ENCODE measurements at regions not wholly inside any gene's neighbourhood (a gene's known extent, or its start where the extent isn't known, plus 50 kb on each side); places are given as distances from the start of the nearest gene placed in this dataset.
A peak's percentile ranks its signal among the peaks of the same experiment; 100 is the strongest.
"Not testable (repeated sequence)": the region's sequence is repeated elsewhere in the genome, so short reads cannot be mapped to it uniquely, and the experiment has no call there.

GRCh38 chr2:236643480-236643879, 73.9 kb downstream of the ACKR3 start:
- no peak for TF ChIP-seq POLR2A (IDR thresholded peaks at IDR 0.05; ENCODE audit: low read depth, low read length)
- no peak for DNase-seq (ENCODE audit: insufficient read length, low spot score)
- no peak for FAIRE-seq

GRCh38 chr2:236644067-236644466, 74.4 kb downstream of the ACKR3 start:
- DNase-seq (ENCODE audit: insufficient read length, low spot score): no peak
- TF ChIP-seq POLR2A (IDR thresholded peaks at IDR 0.05; ENCODE audit: low read depth, low read length): no peak
- no peak for FAIRE-seq

GRCh38 chr2:236644502-236644911, 74.9 kb downstream of the ACKR3 start:
- TF ChIP-seq POLR2A (IDR thresholded peaks at IDR 0.05; ENCODE audit: low read depth, low read length): no peak
- FAIRE-seq (no peak), DNase-seq (ENCODE audit: insufficient read length, low spot score) (no peak)

GRCh38 chr2:236645141-236645540, 75.5 kb downstream of the ACKR3 start:
- FAIRE-seq: not testable (repeated sequence)

GRCh38 chr2:236646441-236646840, 76.8 kb downstream of the ACKR3 start:
- TF ChIP-seq POLR2A (IDR thresholded peaks at IDR 0.05; ENCODE audit: low read depth, low read length): no peak
- no peak for FAIRE-seq
- DNase-seq (ENCODE audit: insufficient read length, low spot score): no peak

More at GRCh38 chr2:236645141-236645540, 75.5 kb downstream of the ACKR3 start:
- DNase-seq (ENCODE audit: insufficient read length, low spot score): not testable (repeated sequence)

GRCh38 chr2:236646871-236647270, 77.2 kb downstream of the ACKR3 start:
- no peak for TF ChIP-seq POLR2A (IDR thresholded peaks at IDR 0.05; ENCODE audit: low read depth, low read length)
- FAIRE-seq (no peak), DNase-seq (ENCODE audit: insufficient read length, low spot score) (no peak)

- FAIRE-seq (no peak), DNase-seq (ENCODE audit: insufficient read length, low spot score) (no peak)
These were observed 78.0 kb downstream of the ACKR3 start for GRCh38 chr2:236647621-236648020.

GRCh38 chr2:236653863-236654262, 84.2 kb downstream of the ACKR3 start:
- FAIRE-seq (no peak), DNase-seq (ENCODE audit: insufficient read length, low spot score) (no peak)
- no peak for TF ChIP-seq POLR2A (IDR thresholded peaks at IDR 0.05; ENCODE audit: low read depth, low read length)

More at GRCh38 chr2:236647621-236648020, 78.0 kb downstream of the ACKR3 start:
- no peak for TF ChIP-seq POLR2A (IDR thresholded peaks at IDR 0.05; ENCODE audit: low read depth, low read length)

- FAIRE-seq (no peak), DNase-seq (ENCODE audit: insufficient read length, low spot score) (no peak)
- no peak for TF ChIP-seq POLR2A (IDR thresholded peaks at IDR 0.05; ENCODE audit: low read depth, low read length)
These were observed 84.9 kb downstream of the ACKR3 start for GRCh38 chr2:236654496-236654895.

GRCh38 chr2:236656166-236656565, 86.5 kb downstream of the ACKR3 start:
- TF ChIP-seq POLR2A (IDR thresholded peaks at IDR 0.05; ENCODE audit: low read depth, low read length): no peak
- no peak for DNase-seq (ENCODE audit: insufficient read length, low spot score)
- no peak for FAIRE-seq

- DNase-seq (ENCODE audit: insufficient read length, low spot score) (no peak), FAIRE-seq (no peak)
- no peak for TF ChIP-seq POLR2A (IDR thresholded peaks at IDR 0.05; ENCODE audit: low read depth, low read length)
These were observed 87.1 kb downstream of the ACKR3 start for GRCh38 chr2:236656721-236657120.

GRCh38 chr2:236657215-236657614, 87.6 kb downstream of the ACKR3 start:
- no peak for TF ChIP-seq POLR2A (IDR thresholded peaks at IDR 0.05; ENCODE audit: low read depth, low read length)
- FAIRE-seq (no peak), DNase-seq (ENCODE audit: insufficient read length, low spot score) (no peak)

- TF ChIP-seq POLR2A (IDR thresholded peaks at IDR 0.05; ENCODE audit: low read depth, low read length): no peak
- FAIRE-seq: no peak
- no peak for DNase-seq (ENCODE audit: insufficient read length, low spot score)
These were observed 88.2 kb downstream of the ACKR3 start for GRCh38 chr2:236657801-236658200.

- no peak for TF ChIP-seq POLR2A (IDR thresholded peaks at IDR 0.05; ENCODE audit: low read depth, low read length)
- no peak for FAIRE-seq
These were observed 89.5 kb downstream of the ACKR3 start for GRCh38 chr2:236658974-236659757.

GRCh38 chr2:236659758-236660150, 90.1 kb downstream of the ACKR3 start:
- DNase-seq (ENCODE audit: insufficient read length, low spot score) (no peak), FAIRE-seq (peak; percentile 6)
- TF ChIP-seq POLR2A (IDR thresholded peaks at IDR 0.05; ENCODE audit: low read depth, low read length): no peak

More at GRCh38 chr2:236658974-236659757, 89.5 kb downstream of the ACKR3 start:
- no peak for DNase-seq (ENCODE audit: insufficient read length, low spot score)
